GM23248 (cell line): ENCODE measurements at regions not wholly inside any gene's neighbourhood (a gene's known extent, or its start where the extent isn't known, plus 50 kb on each side); places are given as distances from the start of the nearest gene placed in this dataset.

Experiments
- EZH2 ChIP-seq: fragments of 200-600 bp; sonication (generic); IDR thresholded peaks from 2 replicates; pipeline ENCODE4 v1.6.1; 2018; ENCODE audit warnings: antibody characterized with exemption, mild to moderate bottlenecking; ENCODE audit not compliant: insufficient read depth, poor library complexity, severe bottlenecking
- EZH2phosphoT487 ChIP-seq: fragments of 200-600 bp; sonication (generic); IDR thresholded peaks from 2 replicates; pipeline ENCODE4 v1.6.1; 2018; ENCODE audit warnings: antibody characterized with exemption, moderate library complexity, mild to moderate bottlenecking, low read depth; ENCODE audit not compliant: insufficient read depth

DNA sequence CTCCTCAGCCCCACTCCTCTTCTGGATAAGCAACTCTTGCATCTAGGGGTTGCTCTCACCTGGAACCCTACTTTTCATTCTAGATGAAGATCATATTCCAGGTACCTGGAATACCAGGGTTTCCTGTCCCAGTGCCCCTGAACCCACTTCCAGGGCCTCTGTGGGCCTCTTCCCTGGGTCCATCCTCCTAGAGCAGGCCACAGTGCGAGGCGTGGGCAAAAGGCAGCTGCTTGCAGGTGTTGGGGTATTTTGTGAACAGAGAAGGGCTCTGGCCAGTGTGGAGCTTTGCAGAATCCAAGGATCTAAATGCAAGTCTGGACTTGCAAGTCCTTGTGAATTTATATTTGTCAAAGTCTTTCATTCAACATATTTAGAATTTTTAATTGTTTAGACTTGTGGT, 240.4 kb upstream of the POU3F1 start:
- TF ChIP-seq EZH2 (no peak), EZH2phosphoT487 (no peak)
